RWPE1 (cell line): ENCODE measurements at regions not wholly inside any gene's neighbourhood (a gene's known extent, or its start where the extent isn't known, plus 50 kb on each side); places are given as distances from the start of the nearest gene placed in this dataset.
A peak's percentile ranks its signal among the peaks of the same experiment; 100 is the strongest.
"Not testable (repeated sequence)": the region's sequence is repeated elsewhere in the genome, so short reads cannot be mapped to it uniquely, and the experiment has no call there.

Experiments
- CTCF ChIA-PET: fragments of 350-600 bp; sonication (Branson Sonifier 250); formaldehyde crosslinking; extraction: SDS; loops from one replicate; lab custom pipeline; 2021; lab: Yijun Ruan, JAX
- POLR2A ChIA-PET: fragments of 400-600 bp; formaldehyde crosslinking; extraction: SDS; loops from one replicate; lab custom pipeline; 2020; ENCODE audit warnings: antibody characterized with exemption; ENCODE audit not compliant: low non-redundant PET; lab: Yijun Ruan, JAX
- DNase-seq: peaks from one replicate; pipeline ENCODE4 v3.0.0; 2012; ENCODE audit warnings: low spot score
- H3K27ac ChIP-seq: fragments of 450-650 bp; 2 replicates; pipeline ENCODE4 v1.5.1; 2017
- TF ChIP-seq, protein P1 (sequence below): fragments of 450-650 bp; conservative IDR thresholded peaks from 2 replicates; pipeline ENCODE4 v1.5.1; 2017; ENCODE audit warnings: low read depth, mild to moderate bottlenecking

DNA sequence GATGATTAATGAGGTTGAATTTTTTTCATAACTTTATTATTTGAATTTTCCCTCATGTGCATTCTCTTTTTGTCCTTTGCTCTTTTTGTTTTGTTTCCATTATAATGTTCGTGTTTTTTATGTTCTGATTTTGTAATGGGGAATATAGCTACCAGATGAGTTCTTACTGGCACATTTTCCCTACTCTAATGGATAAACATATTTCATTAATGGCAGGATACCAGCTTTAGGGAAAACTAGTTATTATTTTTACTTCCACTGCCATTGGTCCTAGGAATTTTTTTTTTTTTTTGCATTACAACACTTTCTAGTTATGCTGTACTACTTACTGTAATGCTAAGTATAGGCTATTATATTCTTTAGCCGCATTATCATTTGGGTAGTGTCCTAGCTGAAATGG, 286.3 kb downstream of the SPRY1 start:
- no peak overlapping the region for H3K27ac ChIP-seq
- CTCF ChIA-PET, result no interaction called here
- DNase-seq, result no peak
- POLR2A ChIA-PET, result no interaction called here
- TF ChIP-seq, protein P1, sequence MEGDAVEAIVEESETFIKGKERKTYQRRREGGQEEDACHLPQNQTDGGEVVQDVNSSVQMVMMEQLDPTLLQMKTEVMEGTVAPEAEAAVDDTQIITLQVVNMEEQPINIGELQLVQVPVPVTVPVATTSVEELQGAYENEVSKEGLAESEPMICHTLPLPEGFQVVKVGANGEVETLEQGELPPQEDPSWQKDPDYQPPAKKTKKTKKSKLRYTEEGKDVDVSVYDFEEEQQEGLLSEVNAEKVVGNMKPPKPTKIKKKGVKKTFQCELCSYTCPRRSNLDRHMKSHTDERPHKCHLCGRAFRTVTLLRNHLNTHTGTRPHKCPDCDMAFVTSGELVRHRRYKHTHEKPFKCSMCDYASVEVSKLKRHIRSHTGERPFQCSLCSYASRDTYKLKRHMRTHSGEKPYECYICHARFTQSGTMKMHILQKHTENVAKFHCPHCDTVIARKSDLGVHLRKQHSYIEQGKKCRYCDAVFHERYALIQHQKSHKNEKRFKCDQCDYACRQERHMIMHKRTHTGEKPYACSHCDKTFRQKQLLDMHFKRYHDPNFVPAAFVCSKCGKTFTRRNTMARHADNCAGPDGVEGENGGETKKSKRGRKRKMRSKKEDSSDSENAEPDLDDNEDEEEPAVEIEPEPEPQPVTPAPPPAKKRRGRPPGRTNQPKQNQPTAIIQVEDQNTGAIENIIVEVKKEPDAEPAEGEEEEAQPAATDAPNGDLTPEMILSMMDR, result no peak

DNA sequence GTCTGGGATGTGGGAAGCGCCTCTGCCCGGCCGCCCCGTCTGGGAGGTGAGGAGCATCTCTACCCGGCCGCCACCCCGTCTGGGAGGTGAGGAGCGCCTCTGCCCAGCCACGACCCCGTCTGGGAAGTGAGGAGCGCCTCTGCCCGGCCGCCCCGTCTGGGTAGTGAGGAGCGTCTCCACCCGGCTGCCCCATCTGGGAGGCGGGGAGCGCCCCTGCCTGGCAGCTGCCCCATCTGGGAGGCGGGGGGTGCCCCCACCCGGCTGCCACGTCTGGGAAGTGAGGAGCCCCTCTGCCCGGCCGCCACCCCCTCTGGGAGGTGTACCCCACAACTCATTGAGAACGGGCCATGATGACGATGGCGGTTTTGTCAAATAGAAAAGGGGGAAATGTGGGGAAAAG, 288.3 kb downstream of the SPRY1 start:
- H3K27ac ChIP-seq, CTCF ChIA-PET, POLR2A ChIA-PET, DNase-seq: not testable (repeated sequence)

DNA sequence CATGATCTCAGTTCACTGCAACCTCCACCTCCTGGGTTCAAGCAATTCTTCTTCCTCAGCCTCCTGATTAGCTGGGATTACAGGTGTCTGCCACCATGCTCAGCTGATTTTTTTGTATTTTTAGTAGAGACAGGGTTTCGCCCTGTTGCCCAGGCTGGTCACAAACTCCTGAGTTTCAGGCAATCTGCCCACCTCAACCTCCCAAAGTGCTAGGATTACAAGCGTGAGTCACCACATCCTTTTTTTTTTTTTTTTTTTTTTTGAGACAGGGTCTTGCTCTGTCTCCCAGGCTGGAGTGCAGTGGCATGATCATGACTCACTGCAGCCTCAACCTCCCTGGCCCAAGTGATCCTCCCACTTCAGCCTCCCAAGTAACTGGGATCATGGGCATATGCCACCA, 298.9 kb downstream of the SPRY1 start:
- POLR2A ChIA-PET, CTCF ChIA-PET, H3K27ac ChIP-seq, DNase-seq: not testable (repeated sequence)

DNA sequence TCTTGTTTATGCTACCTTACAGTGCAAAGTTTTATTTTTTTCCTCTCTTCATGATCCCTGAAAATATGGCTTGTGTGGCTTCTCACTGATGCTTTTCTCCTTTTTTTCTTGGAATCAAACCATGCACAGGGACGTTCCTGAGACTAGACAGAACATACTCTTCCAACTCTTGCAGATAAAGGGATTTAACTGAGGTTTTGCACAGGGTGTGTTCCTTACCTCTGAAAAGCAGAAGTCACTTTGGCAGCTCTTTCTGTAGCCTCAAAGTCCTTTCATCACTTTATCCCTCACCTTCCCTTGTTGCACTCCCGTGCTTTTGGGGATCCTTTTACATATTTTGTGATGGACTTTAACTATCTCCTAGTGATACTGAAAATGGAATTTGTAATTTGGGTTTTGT, 300.1 kb downstream of the SPRY1 start:
- ChIA-PET CTCF (no interaction called here), POLR2A (no interaction called here)
- DNase-seq, result no peak
- TF ChIP-seq, protein P1, result no peak
- H3K27ac ChIP-seq, result no peak overlapping the region

DNA sequence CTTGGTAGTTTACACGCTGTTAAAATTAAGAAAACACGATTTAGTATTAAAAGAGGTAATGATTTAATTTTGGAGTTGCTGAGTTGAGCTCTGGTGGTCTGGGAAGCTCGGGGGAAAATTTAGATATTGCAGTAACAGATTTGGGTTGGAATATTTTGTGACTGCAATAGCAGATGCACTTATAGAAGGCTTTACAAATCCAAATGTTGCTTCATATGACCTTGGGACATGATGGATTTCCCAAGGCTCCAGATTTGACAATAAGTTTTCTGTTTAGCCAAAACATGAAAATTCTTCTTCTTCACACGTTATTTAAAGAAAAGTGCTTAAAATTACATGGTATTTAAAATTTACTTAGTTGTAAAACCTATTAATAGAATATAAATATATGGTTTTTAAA, 302.0 kb downstream of the SPRY1 start:
- ChIA-PET POLR2A (no interaction called here), CTCF (interaction anchor here (0.6 kb wide), 2 partner anchors 11 to 215 kb away, joined by 3 to 4 read pairs; no protein-coding TSS in a partner anchor)
- no peak overlapping the region for H3K27ac ChIP-seq
- no peak for DNase-seq
- TF ChIP-seq, protein P1, result no peak

DNA sequence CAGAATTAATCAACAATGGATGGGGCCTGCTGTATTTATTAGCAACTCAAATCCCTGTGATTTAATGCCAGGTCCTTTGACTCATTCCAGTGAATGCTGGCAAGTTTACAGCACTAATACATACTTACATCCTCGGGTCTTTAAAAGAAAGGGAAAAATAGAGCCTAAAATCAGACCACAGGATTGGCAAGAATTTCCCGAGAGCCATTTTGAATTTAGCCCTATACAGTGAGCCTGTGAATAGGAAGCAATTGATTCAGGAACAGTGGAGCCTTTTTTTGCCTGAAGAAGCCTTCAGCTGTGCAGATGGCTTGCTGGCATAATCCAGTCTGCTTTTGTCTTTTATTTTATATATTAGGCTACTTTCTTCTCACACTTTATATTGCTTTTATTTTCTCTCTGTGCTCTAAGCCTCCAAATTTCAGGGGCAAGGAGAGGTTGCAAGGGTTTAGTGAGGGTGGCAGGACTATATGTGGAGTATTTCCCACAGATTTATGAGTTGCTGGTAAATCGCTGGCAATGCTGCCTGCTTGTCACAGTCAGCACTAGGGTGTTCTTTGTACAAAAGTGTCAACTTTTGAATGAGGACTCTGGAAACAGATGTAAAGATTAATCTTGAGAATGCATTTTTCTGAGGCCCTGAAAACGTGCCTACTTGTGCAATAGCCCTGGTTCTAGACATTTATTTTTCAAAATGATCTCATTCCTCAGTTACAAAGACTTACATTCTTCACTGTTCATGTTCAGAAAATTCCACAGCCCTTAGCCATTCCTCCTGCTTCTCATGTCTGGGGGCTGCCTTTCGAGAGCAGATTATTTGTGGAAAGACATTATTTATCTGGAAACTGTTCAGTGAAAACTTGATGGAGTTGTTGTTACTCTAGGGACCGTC, 303.5 kb downstream of the SPRY1 start:
- ChIA-PET CTCF (no interaction called here), POLR2A (no interaction called here)
- H3K27ac ChIP-seq, result no peak overlapping the region
- DNase-seq, result peak; percentile 20
- TF ChIP-seq, protein P1, result no peak

DNA sequence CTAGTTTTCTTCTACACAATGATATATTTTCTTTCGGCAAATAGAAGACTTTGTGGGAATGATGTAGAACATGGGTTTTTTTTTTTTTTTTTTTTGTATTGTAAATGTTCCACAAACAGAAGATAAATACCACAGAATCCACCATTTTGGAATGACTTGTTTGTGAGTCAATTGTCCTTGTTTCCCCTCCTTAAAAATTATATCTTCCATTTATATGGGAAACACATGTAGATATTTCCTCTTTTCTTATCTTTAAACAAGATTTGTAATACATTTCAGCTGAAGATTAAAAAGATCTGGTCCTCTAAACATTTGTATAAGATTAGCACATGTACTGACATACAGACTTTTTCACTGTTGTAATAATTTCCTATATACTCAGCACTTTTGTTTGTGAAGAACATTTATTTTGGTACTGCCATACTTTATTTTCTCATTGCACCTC, 304.6 kb downstream of the SPRY1 start:
- CTCF ChIA-PET, result interaction anchor here (0.6 kb wide), 1 partner anchor 84 kb away, joined by 4 read pairs; no protein-coding TSS in a partner anchor
- TF ChIP-seq, protein P1, result no peak
- no peak overlapping the region for H3K27ac ChIP-seq
- no peak for DNase-seq
- POLR2A ChIA-PET, result no interaction called here
